ENCODE measurements at regions not wholly inside any gene's neighbourhood (a gene's known extent, or its start where the extent isn't known, plus 50 kb on each side); places are given as distances from the start of the nearest gene placed in this dataset.
"Not testable (repeated sequence)": the region's sequence is repeated elsewhere in the genome, so short reads cannot be mapped to it uniquely, and the experiment has no call there.

- no peak for DNase-seq
- no peak overlapping the region for H3K4me3 ChIP-seq
- no peak overlapping the region for H3K27ac ChIP-seq
- intact Hi-C loops (cut with DNase I; ENCODE audit: low total_unique reads): no loop called here
- TF ChIP-seq EP300 (IDR thresholded peaks at IDR 0.05) (no peak), POLR2AphosphoS5 (IDR thresholded peaks at IDR 0.05) (no peak), POLR2A (IDR thresholded peaks at IDR 0.05) (no peak), CTCF (IDR thresholded peaks at IDR 0.05) (no peak)
- H3K36me3 ChIP-seq: no peaks in the 10 kb centered on the region
- no peaks in the 10 kb centered on the region for H3K4me1 ChIP-seq
- 65 to 78% (median 74%) methylated on average over 2 of the region's 2 CpGs for WGBS, 5 donors
- H3K27me3 ChIP-seq: no peaks in the 10 kb centered on the region
- H3K9me3 ChIP-seq: no peaks in the 10 kb centered on the region
Measured at GRCh38 chr6:80503660-80504059, 397.2 kb downstream of the BCKDHB start.

- H3K4me3 ChIP-seq: no peak overlapping the region
- no peak overlapping the region for H3K27ac ChIP-seq
- intact Hi-C loops (cut with DNase I; ENCODE audit: low total_unique reads): no loop called here
- TF ChIP-seq CTCF (IDR thresholded peaks at IDR 0.05) (no peak), EP300 (IDR thresholded peaks at IDR 0.05) (no peak)
- no peak for DNase-seq
- no peaks in the 10 kb centered on the region for H3K27me3 ChIP-seq
- H3K4me1 ChIP-seq: no peaks in the 10 kb centered on the region
- 61 to 85% (median 75%) methylated on average over 1 of the region's 1 CpG for WGBS, 5 donors
- no peaks in the 10 kb centered on the region for H3K9me3 ChIP-seq
- no peaks in the 10 kb centered on the region for H3K36me3 ChIP-seq
Measured at GRCh38 chr6:80502871-80503270, 396.4 kb downstream of the BCKDHB start.

GRCh38 chr6:80501636-80502035 is 395.2 kb downstream of the BCKDHB start:
- DNase-seq: no peak

GRCh38 chr6:80497696-80498486 is 391.4 kb downstream of the BCKDHB start:
- H3K9me3 ChIP-seq; H3K27ac ChIP-seq; intact Hi-C loops (cut with DNase I; ENCODE audit: low total_unique reads); H3K4me3 ChIP-seq; H3K27me3 ChIP-seq; H3K36me3 ChIP-seq; H3K4me1 ChIP-seq: not testable (repeated sequence)
- DNase-seq: peak in 1 of 2 donors; percentile 35
- WGBS, 5 donors: 49 to 61% (median 56%) methylated on average over 14 to 18 of the region's 18 CpGs

More at GRCh38 chr6:80501636-80502035, 395.2 kb downstream of the BCKDHB start:
- intact Hi-C loops (cut with DNase I; ENCODE audit: low total_unique reads): no loop called here
- 60 to 73% (median 69%) methylated on average over 4 of the region's 4 CpGs for WGBS, 5 donors
- TF ChIP-seq CTCF (IDR thresholded peaks at IDR 0.05): no peak
- no peak for TF ChIP-seq POLR2A (IDR thresholded peaks at IDR 0.05)
- no peak for TF ChIP-seq POLR2AphosphoS5 (IDR thresholded peaks at IDR 0.05)
- no peak for TF ChIP-seq EP300 (IDR thresholded peaks at IDR 0.05)
- Histone ChIP-seq H3K36me3 (no peaks in the 10 kb centered on the region), H3K9me3 (no peaks in the 10 kb centered on the region), H3K4me3 (no peak overlapping the region), H3K27ac (no peak overlapping the region), H3K4me1 (no peaks in the 10 kb centered on the region), H3K27me3 (no peaks in the 10 kb centered on the region)

- no peak overlapping the region for H3K4me3 ChIP-seq
- no peaks in the 10 kb centered on the region for H3K4me1 ChIP-seq
- no peak overlapping the region for H3K27ac ChIP-seq
- no peaks in the 10 kb centered on the region for H3K27me3 ChIP-seq
- TF ChIP-seq EP300 (IDR thresholded peaks at IDR 0.05) (no peak), CTCF (IDR thresholded peaks at IDR 0.05) (no peak)
- H3K36me3 ChIP-seq: no peaks in the 10 kb centered on the region
- no peaks in the 10 kb centered on the region for H3K9me3 ChIP-seq
- no peak for DNase-seq
- intact Hi-C loops (cut with DNase I; ENCODE audit: low total_unique reads): no loop called here
- whole genome bisulfite sequencing, 5 donors: 64 to 73% (median 69%) methylated on average over 3 of the region's 3 CpGs
Measured at GRCh38 chr6:80489911-80490635, 383.6 kb downstream of the BCKDHB start.

All from stomach (tissue), 8 donors.